HG02759 (cell line): ENCODE measurements at regions not wholly inside any gene's neighbourhood (a gene's known extent, or its start where the extent isn't known, plus 50 kb on each side); places are given as distances from the start of the nearest gene placed in this dataset.

Experiments used
- ATAC-seq: cut with Tn5 transposase; IDR thresholded peaks from one replicate; pipeline ENCODE4 v1.9.1; 2021; ENCODE audit warnings: mild to moderate bottlenecking, moderate library complexity; ENCODE audit not compliant: unreplicated experiment

DNA sequence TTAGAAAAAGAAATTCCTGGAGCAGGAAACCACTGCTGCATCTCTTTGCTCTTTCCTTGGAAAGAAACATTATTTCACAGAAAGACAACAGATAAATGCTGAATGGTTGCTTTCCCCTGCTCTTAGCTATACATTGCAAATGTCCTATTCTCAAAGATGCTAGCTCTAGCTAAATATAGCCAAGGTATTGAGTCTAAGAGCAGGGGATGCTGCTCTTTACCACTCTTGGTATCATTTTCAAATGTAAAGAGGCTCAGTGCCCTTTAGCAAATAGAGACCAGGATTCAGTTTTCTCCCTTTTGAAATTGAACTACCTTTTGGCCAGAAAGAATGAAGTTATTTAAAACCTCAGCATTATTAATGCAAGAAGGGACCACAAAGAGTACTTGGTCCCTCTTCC is 104.0 kb upstream of the FUT8 start:
- no peak for ATAC-seq

DNA sequence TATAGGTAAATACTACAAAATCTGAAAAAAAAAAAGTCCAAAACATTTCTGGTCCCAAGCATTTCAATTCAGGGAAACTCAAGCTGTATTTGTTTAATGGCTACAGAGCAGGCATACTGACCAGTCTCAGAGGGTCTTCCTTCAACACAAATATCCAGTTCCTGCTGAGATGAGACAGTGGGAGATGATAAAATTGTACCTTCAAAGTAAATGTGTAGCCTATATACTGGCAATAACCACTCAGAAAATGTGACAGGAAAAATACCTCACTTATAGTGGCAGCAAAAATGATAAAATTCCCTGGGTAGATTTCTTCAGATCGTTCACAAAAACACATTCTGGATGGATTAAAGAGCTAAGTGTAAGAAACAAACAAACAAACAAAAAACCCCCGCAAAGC is 102.0 kb upstream of the FUT8 start:
- no peak for ATAC-seq

DNA sequence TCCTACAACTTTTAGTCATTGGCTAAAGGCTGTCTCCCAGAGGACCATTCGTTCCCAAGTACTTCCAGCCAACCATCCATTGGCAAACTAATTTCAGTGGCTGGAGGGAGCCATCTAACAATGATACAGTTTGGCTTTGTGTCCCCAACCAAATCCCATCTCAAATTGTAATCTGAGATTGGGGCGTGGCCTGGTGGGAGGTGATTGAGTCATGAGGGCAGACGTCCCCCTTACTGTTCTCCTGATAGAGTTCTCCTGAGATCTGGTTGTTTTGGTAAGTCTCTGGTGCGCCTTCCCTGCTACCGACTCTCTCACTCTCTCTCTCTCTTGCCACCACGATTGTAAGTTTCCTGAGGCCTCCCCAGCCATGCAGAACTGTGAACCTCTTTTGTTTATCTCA is 99.7 kb upstream of the FUT8 start:
- no peak for ATAC-seq

DNA sequence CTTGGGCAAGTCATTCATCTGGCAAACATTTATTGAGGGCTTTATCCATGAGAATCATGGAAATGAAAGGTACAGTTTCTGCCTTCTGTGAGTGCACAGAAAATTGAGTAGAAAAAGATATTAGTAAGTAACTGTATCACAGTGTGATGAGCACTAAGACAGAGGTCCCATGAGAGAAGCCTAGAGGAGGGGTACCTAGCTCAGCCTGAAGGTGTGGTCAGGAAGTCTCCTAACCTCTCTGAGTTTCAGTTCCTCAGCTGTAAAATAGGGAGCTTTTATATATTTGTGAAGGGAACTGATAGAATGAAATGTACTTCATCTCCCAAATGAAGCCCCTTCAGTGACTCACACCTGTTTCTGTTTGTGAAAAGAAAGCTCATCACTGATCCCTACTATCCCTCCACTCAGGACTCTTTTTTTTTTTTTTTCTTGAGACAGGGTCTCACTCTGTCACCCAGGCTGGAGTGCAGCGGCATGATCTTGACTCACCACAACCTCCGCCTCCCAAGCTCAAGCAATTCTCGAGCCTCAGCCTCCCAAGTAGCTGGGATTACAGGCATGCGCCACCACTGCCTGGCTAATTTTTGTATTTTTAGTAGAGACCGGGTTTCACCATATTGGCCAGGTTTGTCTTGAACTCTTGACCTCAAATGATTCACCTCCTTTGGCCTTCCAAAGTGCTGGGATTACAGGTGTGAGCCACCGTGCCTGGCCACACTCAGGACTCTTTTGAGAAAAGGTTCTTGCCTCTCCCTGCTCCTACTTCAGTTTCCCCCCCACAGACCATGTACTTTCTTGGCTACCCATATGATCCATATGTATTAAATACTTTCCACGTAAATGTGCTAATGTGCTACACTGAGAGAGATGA is 93.7 kb upstream of the FUT8 start:
- peak; percentile 62 for ATAC-seq

DNA sequence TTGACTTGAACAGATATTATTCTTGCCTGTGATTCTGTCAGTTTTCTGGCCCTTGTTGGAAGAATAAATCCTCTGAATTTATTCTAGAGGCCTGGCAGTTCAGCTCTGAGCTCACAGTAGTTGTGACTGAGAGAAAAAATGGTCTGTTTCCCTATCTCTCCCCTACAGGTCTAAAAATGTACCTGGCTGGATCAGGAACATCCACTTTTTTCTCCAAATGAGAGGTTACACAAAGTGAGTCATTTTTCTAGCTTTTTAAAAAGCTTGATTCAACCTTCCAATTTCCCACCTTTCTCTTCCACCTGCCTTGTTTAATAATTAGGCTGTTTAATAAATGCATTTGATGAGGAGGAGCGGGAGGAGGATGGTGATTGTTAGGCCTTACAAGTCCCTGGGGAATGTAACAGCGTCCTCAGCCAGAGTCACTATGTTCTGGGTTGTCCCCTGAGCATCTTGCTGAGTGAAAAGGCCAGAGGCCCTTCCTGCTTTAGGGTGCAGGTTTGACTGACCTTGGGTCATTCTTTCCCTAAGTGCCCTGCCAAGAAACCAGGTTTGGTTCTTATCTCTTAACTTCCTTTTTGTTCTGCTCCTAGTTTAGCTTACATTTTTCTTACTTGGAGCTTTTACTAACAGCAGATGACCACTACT is 91.7 kb upstream of the FUT8 start:
- peak; percentile 27 for ATAC-seq

DNA sequence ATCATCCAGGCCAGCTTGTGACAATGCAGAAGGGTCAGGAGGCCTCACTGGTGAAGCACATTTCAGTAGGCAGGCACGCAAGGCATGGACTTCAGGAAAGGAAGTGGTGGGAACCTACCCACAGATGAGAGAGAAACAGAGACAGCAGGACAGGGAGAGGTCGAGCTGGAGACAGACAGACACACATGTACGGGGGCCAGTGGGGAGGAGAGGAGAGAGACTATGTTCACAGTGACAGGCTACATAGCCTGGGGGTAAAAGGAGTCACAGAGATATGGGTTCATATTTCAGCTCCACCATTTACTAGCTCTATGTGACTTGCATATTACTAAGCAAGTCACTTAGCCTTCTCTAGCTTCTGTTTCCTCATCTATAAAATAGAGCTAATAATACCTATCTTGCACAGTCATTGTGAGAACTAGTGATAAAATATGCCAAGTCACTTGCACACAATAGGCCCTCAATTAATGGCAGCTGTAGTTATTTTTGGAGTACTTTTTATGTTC is 91.1 kb upstream of the FUT8 start:
- ATAC-seq: peak; percentile 73

DNA sequence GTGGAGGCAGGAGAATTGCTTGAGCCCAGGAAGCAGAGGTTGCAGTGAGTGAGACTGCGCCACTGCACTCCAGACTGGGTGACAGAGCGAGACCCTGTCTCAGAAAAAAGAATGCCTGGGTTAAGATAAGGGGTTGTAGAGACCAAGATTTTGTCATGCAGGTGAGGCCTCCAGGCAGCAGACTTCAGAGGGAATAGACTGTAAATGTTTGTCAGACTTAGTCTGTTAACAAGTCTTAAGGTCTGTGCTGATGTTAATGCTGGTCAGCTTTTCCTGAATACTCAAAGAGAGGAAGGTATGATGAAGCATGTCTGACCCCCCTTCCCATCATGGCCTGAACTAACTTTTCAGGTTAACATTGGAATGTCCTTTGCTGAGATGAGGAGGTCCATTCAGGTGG is 83.0 kb upstream of the FUT8 start:
- no peak for ATAC-seq

DNA sequence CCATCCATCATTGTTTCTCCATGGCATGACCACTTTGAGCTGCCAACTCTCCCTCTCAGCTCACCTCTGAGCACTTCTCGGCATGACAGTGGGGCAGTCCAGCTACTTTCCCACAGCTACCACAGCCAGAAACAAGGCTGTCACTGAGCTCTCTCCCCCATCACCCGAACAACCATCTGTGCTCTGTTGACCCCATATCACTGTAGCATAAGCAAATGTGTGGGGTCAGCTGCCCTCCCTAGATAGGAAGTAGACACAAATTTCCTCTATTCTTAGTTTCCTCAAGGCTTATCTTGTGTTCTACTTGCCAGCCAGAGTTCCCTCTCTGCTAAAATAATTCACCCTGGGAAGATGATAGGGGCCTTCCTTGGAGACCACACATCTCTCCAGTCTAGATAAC is 82.6 kb upstream of the FUT8 start:
- ATAC-seq: peak; percentile 40

DNA sequence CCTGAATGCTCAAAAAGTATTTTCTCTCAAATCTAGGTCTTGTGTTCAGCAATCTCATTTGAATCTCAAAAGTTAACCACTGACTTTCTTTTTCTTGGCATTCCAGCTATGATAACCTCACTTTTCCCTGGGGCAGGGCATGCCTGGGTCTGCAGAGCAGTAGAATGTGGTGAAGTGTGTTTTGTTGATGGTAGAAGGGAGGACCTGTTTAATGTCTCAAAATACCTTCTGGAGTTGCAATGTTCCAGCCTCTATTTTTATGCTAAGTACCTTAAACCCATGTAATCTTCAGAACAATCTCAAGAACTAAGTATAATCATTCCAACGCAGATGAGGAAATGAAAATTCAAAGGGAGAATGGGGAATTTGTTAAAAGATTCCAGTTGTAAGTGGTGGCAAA is 82.1 kb upstream of the FUT8 start:
- no peak for ATAC-seq

DNA sequence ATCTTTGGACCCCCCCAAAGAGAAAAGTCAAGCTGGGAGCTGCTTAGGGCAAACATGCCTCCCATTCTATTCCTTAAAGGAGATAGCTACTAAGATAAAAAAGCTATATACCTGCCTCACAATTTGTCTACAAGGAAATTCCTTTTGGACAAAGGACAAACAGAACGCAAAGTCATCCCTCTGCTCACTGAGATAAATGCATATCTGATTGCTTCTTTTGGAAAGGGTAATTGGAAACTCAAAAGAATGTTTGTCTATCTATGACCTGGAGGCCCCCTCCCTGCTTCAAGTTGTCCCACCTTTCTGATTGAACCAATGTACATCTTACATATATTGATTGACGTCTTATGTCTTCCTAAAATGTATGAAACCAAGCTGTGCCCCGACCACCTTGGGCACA is 80.9 kb upstream of the FUT8 start:
- ATAC-seq: no peak

DNA sequence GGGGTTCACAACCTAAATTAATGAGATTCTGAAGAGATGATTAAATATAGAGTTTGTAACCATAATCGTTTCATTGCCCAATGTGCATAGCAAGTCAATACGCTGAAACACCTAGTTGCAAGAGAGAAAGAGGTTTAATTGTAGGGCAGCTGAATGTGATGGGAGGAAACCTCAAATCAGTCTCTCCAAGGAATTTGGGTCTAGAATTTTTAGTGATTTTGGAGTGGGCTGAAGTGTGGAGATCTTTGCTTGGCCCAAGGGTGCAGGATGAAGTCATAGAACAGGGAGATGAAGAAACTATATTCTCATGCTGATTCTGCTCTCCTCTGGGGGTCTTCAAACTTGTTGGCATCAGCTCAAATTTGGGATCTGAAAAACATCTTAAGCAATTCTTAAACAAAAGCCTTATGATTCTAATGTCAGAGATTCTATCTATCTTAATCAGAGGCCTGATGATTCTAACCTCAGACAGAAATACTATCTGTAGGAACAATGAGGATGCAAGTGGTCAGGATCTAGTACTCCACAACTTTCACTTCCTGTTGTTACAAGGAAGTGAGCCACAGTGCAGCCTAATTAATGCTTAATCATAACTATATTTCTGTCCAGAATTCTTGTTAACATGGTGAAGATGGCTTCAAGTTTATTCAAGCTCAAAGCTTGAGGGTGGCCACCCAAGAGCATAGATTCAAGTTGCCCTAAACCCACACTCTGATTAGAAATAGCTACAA is 80.2 kb upstream of the FUT8 start:
- ATAC-seq: no peak

DNA sequence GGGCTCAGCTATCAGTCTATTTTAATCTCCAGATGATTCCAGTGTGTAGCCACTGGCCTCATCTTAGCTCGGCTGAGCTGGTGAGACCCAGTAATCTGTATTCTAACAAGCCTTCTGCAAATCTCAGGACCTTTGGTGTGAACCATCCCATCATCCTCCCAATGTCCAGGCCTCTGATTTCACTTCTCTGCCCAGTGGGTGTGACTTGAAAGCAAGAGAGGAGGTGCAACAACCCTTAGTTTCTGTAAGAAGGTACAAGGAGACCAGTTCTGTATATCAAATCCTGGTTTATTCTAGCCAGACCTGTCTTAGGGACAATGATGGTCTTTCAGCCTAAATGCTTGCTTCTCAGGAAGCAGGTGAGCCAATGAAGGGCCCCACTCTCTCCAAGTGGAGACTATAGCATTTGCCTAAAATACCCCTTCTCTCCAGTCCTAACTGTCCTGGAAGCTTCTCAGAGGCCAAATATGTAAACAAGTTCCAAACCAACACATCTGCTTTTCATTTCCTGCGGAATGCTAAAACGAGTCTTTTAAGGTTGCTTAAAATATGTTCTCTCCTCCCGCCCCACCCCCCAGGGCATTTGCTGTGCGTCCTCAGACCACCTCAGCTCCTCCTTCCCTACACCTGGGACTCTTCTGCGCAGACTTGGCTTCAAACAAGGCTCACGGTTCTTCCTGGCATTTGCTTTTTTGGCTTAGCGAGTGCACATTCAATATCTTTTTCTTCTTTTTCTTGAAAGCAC is 78.4 kb upstream of the FUT8 start:
- ATAC-seq: no peak

DNA sequence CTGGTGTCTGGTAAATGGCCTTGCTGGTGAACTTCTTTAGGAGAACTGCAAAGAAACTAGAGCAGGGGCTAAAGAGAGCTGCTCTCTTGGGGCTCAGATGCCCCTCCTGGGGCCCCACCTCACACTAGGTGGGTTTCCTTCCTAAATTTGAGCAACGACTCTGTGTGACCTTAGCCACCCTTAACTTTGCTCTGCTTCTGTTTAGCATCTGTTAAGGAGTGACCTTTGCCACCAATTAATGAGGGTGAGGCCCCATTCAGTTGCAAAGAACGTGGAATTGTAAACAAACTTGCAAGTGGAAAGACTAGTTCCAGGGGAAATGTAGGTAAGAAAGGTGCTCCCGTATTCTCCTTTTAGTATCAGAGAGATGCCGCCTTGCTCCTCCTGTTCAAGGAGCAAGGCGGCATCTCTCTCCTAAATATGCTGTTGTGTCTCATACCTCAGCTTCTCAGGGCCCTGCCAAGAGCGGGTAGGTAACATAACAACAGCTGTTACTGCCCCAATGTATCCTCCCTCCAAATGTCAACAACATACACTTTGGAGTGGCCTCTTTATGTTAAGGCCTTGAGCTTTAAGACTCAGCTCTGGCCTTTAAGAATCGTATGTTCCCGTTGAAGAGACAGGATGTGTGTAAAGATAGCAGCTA is 77.6 kb upstream of the FUT8 start:
- no peak for ATAC-seq

DNA sequence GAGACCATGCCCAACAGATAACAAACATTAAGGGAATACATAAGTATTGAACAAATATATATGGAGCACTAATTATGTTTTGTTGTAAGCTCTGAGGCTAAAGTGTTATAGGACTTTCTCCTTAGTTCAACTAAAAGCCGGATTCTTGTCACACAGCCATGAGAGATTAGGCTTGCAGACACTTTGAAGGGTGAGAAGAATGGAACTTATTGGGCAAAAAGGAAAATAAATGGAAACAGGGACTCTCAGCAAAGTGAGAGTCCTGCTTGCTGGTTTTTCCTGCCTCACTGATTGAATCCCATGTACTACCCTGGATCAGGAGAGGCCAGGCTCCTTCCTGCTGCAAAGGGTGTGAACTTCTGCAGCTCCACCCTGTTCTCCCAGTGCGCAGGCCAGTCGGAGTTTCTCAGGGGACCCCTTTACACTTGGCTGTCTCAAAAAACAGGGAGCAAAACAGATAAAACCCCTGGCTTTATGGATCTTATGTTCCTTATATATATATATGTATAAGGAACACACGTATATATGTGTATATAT is 77.1 kb upstream of the FUT8 start:
- no peak for ATAC-seq

DNA sequence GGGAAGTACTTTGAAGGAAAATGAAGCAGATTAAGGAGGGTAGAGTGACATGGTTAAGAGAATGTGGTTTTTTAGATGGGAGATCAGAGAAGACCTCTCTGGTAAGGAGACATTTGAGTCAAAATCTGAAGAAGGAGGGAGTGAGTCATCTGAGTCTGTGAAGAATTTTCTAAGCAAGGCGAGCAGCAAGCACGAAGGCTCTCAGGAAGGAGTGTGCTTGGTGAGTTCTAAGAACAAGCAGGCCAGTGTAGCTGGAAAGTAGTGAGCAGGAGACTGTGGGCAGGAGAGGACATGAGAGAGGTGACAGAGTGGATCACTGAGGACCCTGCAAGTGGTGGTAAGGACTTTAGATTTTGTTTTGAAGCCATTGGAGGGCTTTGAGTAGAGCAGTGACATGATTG is 76.3 kb upstream of the FUT8 start:
- ATAC-seq: peak; percentile 85

DNA sequence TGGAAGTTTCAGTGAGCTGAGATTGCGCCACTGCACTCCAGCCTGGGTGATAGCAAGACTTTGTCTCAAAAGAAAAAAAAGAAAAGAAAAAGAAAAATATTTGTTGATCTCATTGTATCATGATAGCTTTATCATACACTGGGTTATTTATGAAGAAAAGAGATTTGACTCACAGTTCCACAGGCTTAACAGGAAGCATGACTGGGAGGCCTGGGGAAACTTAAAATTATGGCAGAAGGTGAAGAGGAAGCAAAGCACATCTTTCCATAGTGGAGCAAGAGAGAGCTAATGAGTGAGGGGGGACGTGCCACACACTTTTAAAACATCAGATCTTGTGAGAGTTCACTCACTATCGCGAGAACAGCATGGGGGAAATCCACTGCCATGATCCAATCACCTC is 72.7 kb upstream of the FUT8 start:
- ATAC-seq: no peak

DNA sequence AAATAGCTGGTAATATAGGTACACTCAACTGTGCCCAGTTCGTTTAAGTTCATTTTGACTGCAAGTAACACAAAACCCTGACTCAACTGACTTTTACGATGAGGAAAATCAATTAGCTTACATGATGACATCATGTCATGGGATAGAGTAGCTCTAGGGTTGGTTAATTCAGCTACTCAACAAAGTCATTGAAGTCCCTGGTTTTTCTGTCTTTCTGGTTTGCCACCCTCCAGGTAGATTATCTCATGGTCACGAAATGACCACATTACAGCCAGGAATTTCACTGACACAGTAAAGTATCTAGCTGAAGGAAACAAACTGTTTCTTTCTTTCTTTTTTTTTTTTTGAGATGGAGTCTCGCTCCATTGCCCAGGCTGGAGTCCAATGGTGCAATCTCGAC is 68.5 kb upstream of the FUT8 start:
- no peak for ATAC-seq

DNA sequence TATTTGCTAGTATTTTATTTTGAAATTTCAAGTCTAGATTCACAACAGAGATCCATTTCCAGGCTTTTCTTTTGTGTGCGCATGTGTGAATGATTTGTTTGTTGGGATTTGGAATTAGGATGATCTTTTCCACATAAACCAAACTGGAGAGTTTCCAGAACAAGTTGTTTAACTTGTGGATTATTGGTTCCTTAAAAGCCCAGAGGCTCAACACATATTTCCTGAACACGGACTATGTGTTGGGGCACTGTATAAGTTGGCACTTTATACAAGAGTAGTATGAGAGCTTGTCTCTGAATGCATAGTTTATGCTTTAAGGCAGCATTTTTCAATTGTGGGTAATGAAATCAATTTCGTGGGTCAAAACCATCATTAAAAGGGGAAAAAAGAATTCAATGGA is 67.3 kb upstream of the FUT8 start:
- ATAC-seq: no peak

DNA sequence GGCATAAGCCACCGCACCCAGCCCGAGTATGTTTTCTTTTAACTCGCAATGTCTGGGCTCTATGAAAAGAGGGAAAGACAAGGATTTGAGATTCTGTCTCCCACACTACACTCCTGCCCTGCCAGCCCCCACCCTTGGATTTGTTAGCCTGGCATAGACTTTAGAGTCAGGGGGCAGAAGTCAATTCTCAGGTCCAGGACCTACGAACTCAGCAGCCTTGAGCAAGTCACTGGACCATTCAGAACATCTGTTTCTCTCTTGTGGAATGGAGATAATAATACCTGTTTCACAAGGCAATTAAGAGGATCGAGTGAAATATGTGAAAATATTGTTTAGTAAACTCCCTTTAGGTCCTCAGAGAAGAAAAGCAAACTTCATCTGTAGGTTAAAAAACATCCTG is 66.1 kb upstream of the FUT8 start:
- no peak for ATAC-seq

DNA sequence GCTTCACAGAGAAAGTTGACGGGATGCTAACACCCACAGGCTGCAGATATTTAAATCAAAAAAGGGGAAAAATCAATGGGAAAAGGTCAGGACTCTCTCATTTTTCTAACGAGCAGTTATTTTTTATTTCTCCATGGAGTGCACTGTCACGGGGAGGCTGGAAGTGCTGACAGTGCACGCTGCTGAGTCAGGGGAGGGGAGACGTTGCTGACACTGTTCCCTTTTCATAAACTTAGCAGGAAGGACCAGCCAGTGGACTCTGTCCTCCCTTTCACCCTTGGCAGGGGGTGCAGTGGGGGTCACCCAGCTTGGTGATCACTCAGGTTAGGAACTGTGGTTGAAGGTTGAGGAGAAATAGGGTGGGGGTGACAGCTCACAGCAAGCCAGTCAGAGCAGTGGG is 65.6 kb upstream of the FUT8 start:
- no peak for ATAC-seq
